Activated CD8-positive, alpha-beta memory T cell treated with anti-CD3 and anti-CD28 coated beads for 4 hours (primary cell): ENCODE measurements at regions not wholly inside any gene's neighbourhood (a gene's known extent, or its start where the extent isn't known, plus 50 kb on each side); places are given as distances from the start of the nearest gene placed in this dataset.

ENCODE experiments used
- DNase-seq, 2 donors: peaks; one replicate each; pipeline ENCODE4 v3.0.0-alpha.2; 2020; ENCODE audit warnings: low read depth in 2 of 2

DNA sequence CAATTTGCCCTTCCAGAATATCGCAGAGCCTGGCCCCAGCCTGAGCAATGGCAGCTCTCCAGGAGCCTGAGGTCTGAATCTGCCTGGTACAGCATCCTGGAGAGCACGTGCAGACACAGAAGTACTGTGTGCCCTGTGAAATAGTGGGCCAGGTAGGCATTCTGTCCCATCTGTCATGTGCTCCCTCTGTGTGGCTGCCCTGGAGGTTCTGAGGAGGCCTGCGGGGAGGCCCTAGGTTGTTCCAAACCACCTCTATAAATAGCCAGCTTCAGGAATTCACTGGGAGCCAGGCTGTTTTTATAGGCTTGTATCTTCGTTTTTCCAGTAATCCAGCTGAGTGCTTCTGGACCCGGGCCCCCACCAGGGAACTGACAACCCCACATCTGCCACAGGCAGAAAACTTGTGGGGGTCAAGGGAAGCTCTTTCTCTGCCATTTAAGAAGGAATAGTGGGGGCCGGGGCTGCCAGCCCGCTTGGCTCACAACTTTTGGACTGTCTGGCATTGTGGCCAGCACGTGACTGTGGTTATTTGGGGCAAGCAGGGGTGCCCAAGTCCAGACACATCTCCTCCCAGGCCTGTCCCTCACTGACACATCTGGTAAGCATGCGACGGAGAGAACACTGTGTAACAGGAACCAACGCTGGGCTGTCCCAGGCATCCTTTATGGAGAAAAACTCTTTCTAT lies 356.3 kb upstream of the TNRC6C start:
- DNase-seq, result no peak

GRCh38 chr17:77602883-77603640 lies 355.4 kb upstream of the TNRC6C start:
- DNase-seq, result no peak

DNA sequence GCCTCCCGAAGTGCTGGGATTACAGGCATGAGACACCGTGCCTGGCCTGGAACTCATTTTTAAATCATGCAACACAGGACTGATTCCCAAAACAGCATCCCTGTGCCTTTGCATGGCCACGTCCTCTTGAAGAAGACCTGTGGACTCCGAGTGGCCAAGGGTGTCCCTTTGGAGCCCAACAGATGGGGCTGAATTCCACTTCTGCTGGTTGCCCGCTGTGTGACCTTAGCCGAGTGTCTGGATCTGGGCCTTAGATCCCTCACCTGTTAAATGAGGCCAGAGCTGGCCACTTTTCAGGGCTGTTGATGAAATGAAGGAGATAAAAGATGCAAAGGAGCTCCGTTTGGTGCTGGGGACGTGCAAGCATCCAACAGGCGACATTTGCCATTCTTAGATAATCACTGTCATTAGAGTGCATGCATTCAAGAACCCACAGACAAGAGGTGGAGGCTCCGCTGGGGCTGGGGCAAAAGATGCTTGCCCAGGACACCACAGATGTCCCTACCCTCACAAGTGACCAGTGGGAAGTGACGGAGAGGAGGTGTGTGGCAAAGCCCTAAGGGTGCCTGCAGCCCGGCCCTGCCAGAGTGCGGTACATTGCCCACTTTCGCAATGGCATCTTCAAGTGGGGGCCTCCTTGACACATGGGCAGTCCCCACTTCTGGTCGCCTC lies 354.1 kb upstream of the TNRC6C start:
- no peak for DNase-seq

DNA sequence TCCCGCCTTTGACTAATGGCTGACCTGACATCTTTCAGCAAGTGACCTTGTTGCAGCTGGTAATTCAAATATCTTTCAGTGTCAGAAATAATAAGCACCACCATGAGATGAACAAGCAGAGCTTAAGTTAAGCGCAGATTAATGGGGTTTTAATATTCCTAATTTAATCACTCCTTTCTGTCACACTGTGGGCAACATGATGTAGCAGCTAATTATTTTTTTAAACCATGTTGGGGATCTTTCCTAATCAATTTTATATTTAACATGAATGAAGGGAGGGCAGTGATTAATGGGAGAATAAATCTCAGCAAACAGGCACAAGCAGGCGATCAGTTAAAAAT lies 353.6 kb upstream of the TNRC6C start:
- DNase-seq, result no peak

- no peak for DNase-seq
Measured at GRCh38 chr17:77606146-77606864, 352.2 kb upstream of the TNRC6C start.

GRCh38 chr17:77606865-77607210 lies 351.7 kb upstream of the TNRC6C start:
- DNase-seq, result no peak

- no peak for DNase-seq
Measured at GRCh38 chr17:77607606-77608005, 350.9 kb upstream of the TNRC6C start.

GRCh38 chr17:77608431-77608830 lies 350.1 kb upstream of the TNRC6C start:
- DNase-seq, result no peak

DNA sequence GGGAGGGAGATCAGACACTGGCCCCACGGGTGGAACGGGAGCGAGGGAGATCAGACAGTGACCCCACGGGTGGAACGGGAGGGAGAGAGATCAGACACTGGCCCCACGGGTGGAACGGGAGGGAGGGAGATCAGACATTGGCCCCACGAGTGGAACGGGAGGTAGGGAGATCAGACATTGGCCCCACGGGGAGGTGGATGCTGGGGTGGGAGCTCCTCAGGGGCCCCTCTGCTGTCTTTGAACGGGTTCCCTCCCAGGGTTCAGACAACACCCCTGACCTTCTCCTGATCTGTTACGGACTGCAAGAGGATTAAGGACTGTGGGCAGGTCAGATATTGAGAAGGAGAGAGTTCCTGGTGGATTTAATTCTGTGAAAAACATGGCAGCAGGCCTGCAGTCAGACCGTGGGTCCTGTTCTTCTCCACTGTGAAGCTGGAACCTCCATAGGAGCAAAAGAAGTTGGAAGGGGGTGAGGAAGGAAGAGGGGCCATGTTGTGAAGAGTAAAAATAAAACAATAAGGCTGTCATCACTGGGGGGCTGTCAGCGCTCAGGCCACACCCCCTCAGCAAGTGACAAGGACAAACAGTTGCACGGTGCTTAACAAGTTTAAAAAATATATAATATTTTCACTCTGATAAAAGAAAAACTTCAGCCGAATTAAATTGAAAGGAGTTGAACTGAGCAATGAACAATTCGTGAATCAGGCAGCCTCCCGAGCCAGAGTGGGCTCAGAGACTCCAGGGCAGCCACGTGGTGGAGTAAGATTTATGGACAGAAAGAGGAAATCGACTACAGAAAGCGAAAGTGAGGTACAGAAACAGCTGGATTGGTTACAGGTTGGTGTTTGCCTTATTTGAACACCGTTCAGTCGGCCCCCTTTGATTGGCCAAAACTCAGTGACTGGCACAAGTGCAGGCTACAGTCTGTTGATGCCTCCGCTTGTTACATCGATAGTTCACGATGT lies 348.7 kb upstream of the TNRC6C start:
- peak; percentile 10 to 57 for DNase-seq

DNA sequence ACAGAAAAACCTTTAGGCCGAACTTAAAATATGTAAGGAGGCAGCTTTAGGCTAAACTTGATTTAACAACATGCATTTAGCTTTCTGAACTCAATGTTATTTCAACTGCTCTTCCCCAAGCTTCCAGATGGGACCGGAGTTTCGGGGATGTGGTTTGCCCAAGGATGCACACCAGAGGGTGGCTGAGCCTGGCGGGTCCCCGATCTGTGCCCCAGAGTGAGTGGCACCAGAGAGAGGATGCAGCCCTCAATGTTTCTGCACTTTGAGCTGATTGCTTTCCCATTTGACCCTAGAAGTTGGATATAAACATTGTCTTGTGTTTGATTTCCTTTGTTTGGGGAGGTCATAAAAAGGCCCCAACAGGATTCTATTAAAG lies 348.0 kb upstream of the TNRC6C start:
- no peak for DNase-seq

- DNase-seq, result no peak
Measured at GRCh38 chr17:77610972-77611521, 347.5 kb upstream of the TNRC6C start.

- DNase-seq, result no peak
Measured at GRCh38 chr17:77611791-77612502, 346.6 kb upstream of the TNRC6C start.

GRCh38 chr17:77613218-77613617 lies 345.3 kb upstream of the TNRC6C start:
- DNase-seq, result no peak

- DNase-seq, result no peak
Measured at GRCh38 chr17:77613627-77614026, 344.9 kb upstream of the TNRC6C start.

- no peak for DNase-seq
Measured at GRCh38 chr17:77615703-77616253, 342.7 kb upstream of the TNRC6C start.

GRCh38 chr17:77616254-77616731 lies 342.2 kb upstream of the TNRC6C start:
- DNase-seq, result no peak

- DNase-seq, result no peak
Measured at GRCh38 chr17:77617516-77617915, 341.0 kb upstream of the TNRC6C start.

DNA sequence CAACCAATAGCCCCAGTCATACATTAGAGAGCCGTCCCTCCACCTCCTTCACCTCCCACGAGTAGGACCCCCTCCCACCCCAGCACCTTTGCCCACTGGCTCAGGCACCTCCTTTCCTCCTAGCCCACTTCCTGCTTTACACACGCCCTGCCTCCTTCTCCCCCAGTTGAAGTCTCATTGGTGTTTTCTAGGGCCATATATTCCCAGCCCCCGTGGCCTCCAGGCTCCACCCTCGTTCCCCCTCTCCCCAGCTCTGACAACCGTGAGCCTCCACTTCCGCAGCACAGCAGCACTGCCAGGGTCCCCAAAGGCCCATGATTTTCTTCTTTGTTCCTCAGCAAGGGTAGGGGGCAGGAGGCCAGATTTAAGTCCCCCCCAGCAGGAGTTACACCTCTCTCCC lies 340.3 kb upstream of the TNRC6C start:
- no peak for DNase-seq

DNA sequence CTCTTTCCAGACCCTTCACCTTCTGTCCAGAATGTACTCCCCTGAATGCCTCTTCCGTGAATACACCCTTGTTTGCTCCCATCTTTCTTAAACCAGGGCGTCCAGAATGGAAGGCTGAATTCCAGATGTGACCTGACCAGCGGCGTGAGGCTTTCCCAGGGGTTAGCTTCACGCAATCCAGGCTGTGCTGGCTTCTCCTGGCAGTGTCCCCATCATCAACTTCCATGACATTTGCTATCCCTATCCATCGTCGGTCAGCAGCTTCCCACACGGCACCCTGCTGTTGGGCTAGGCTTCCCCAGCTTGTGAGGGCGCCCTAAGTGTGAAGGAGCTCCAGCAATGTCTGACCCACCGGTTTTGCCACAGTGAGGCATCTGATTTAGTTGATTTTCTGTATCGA lies 339.8 kb upstream of the TNRC6C start:
- no peak for DNase-seq

- no peak for DNase-seq
Measured at GRCh38 chr17:77619326-77619725, 339.2 kb upstream of the TNRC6C start.
